GM12878 (cell line): ENCODE measurements at regions not wholly inside any gene's neighbourhood (a gene's known extent, or its start where the extent isn't known, plus 50 kb on each side); places are given as distances from the start of the nearest gene placed in this dataset.

Experiments
- ATAC-seq: fragments of 200-7000 bp; cut with Tn5 transposase; 3 replicates; pipeline ENCODE4 v1.9.1; 2020; ENCODE audit warnings: mild to moderate bottlenecking, moderate library complexity
- BruUV-seq: library from RNA; stranded (reverse); fragments of 400-500 nt; replicated peaks from 2 replicates; lab custom pipeline; 2021; lab: Mats Ljungman, UMichigan
- CTCF ChIA-PET: fragments of 300-600 bp; sonication (Branson Sonifier 250); formaldehyde crosslinking; extraction: SDS; loops from one replicate; lab custom pipeline; 2021; ENCODE audit warnings: inconsistent platforms; lab: Yijun Ruan, JAX
- POLR2A ChIA-PET: fragments of 350-600 bp; formaldehyde crosslinking; extraction: SDS; loops from one replicate; lab custom pipeline; 2021; ENCODE audit warnings: inconsistent platforms; lab: Charles Lee
- RAD21 ChIA-PET: fragments of 300-600 bp; sonication (Branson Sonifier 250); formaldehyde crosslinking; loops from one replicate; lab custom pipeline; 2023; ENCODE audit warnings: antibody characterized with exemption; ENCODE audit not compliant: unreplicated experiment; lab: Charles Lee
- SMC1A ChIA-PET: fragments of 300-600 bp; sonication (Branson Sonifier 250); formaldehyde crosslinking; loops from one replicate; lab custom pipeline; 2023; ENCODE audit not compliant: unreplicated experiment, uncharacterized antibody; lab: Charles Lee
- DNase-seq: peaks from one replicate; pipeline ENCODE4 v3.0.0-alpha.2; 2011; ENCODE audit warnings: low read depth, low spot score
- FAIRE-seq: peaks from 3 replicates; lab custom pipeline; 2011; peaks lifted over from hg19 to GRCh38; lab: Jason Lieb, UNC
- H2AFZ ChIP-seq: 2 replicates; pipeline ENCODE4 v1.6.0; 2011; ENCODE audit warnings: low read depth, low read length, control low read depth; ENCODE audit not compliant: control insufficient read depth
- H3K27ac ChIP-seq: 2 replicates; pipeline ENCODE4 v1.5.1; 2011; ENCODE audit warnings: control low read depth; ENCODE audit not compliant: control insufficient read depth, insufficient read depth
- H3K27me3 ChIP-seq, 2 experiments: replicated peaks in 1 of 2; 2 replicates each; pipeline versions ENCODE4 v1.6.0 to v1.6.1; 2011; ENCODE audit warnings: low read length in 1 of 2; ENCODE audit not compliant: control insufficient read depth in 2 of 2, insufficient read depth in 2 of 2
- H3K36me3 ChIP-seq, 2 experiments: 2 replicates each; pipeline ENCODE4 v1.5.1; 2011; ENCODE audit warnings: low read length in 1 of 2; ENCODE audit not compliant: control insufficient read depth in 2 of 2, insufficient read depth in 2 of 2
- H3K4me1 ChIP-seq: 2 replicates; pipeline ENCODE4 v1.6.1; 2011; ENCODE audit warnings: mild to moderate bottlenecking, low read length, moderate library complexity, mixed read lengths; ENCODE audit not compliant: control insufficient read depth, insufficient read depth
- H3K4me2 ChIP-seq: 2 replicates; pipeline ENCODE4 v1.6.0; 2011; ENCODE audit warnings: control low read depth; ENCODE audit not compliant: control insufficient read depth, insufficient read depth
- H3K4me3 ChIP-seq: fragments of 200-600 bp; sonication (generic); 2 replicates; pipeline ENCODE4 v1.5.1; 2016
- H3K79me2 ChIP-seq: 2 replicates; pipeline ENCODE4 v1.6.0; 2011; ENCODE audit warnings: low read length; ENCODE audit not compliant: control insufficient read depth, insufficient read depth
- H3K9ac ChIP-seq: 2 replicates; pipeline ENCODE4 v1.8.0; 2011; ENCODE audit warnings: low read length, control low read depth, mixed read lengths; ENCODE audit not compliant: control insufficient read depth, insufficient read depth
- H3K9me3 ChIP-seq: replicated peaks from 3 replicates; pipeline ENCODE4 v1.5.1; 2011; ENCODE audit warnings: mild to moderate bottlenecking, low read length; ENCODE audit not compliant: control insufficient read depth, insufficient read depth
- H4K20me1 ChIP-seq: 2 replicates; pipeline ENCODE4 v1.6.0; 2011; ENCODE audit not compliant: control insufficient read depth, insufficient read depth
- FOXM1 ChIP-seq: IDR thresholded peaks from 2 replicates; pipeline ENCODE4 v1.6.1; 2012; ENCODE audit warnings: low read depth, mild to moderate bottlenecking, inconsistent platforms, low read length, moderate library complexity
- MYB ChIP-seq: fragments of 150-350 bp; IDR thresholded peaks from 2 replicates; pipeline ENCODE4 v1.6.1; 2014; ENCODE audit warnings: mild to moderate bottlenecking, low read depth, low read length, borderline replicate concordance
- SREBF1 ChIP-seq: IDR thresholded peaks from 2 replicates; pipeline ENCODE4 v1.6.1; 2012; ENCODE audit warnings: mild to moderate bottlenecking, low read length
- TAF1 ChIP-seq: IDR thresholded peaks from 2 replicates; pipeline ENCODE4 v1.6.1; 2011; ENCODE audit warnings: mild to moderate bottlenecking, low read depth, low read length, borderline replicate concordance
- TBL1XR1 ChIP-seq: IDR thresholded peaks from 2 replicates; pipeline ENCODE4 v1.6.1; 2012; ENCODE audit warnings: low read depth, low read length, improper control_type of control experiment
- ZNF384 ChIP-seq: IDR thresholded peaks from 2 replicates; pipeline ENCODE4 v1.6.1; 2012; ENCODE audit warnings: low read depth, mild to moderate bottlenecking, low read length, improper control_type of control experiment, borderline replicate concordance
- WGBS: methylation state at CpG from one replicate; pipeline ENCODE4 v1.1.6; 2016; ENCODE audit warnings: low lambda C conversion rate; ENCODE audit not compliant: insufficient replicate concordance, insufficient coverage; ENCODE audit errors: missing lambda C conversion rate; 5-methylcytosine and 5-hydroxymethylcytosine counted together
- in situ Hi-C: fragments of 300-500 bp; cut with MboI; formaldehyde crosslinking; loops from 9 replicates; pipeline ENCODE4 v1.14.3; 2018; ENCODE audit warnings: mixed read lengths
- intact Hi-C: fragments of 100-400 bp; cut with micrococcal nuclease; formaldehyde crosslinking; loops from one replicate; pipeline ENCODE4 v1.14.2; 2022; ENCODE audit not compliant: unreplicated experiment
- TF ChIP-seq, protein P1 (sequence below): fragments of 450-650 bp; IDR thresholded peaks from 2 replicates; pipeline ENCODE4 v1.6.1; 2017; ENCODE audit warnings: mild to moderate bottlenecking, moderate library complexity

DNA sequence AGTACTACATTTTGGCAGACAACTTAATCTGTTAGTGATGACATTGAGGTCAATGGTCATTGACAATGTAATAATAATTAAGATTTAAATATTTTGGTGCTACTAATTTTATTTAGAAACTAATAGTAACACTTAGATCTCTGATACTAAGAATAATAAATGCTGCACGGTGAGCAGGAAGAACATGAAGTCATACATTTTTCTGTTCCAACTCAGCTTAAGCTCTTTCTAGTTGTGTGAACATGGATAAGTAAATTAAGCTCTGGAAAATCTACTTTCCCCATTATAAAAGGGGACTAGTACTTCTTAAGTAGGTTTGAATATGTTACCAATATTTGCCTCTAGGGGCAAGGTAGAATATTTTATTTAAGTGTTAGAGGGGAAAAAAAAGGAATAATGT lies 65.9 kb upstream of the MEOX2 start:
- no peak overlapping the region for H3K4me2 ChIP-seq
- H3K36me3 ChIP-seq, result no peaks in the 10 kb centered on the region
- H3K4me3 ChIP-seq, result no peak overlapping the region
- RAD21 ChIA-PET, result no interaction called here
- no peaks in the 10 kb centered on the region for H4K20me1 ChIP-seq
- SMC1A ChIA-PET, result no interaction called here
- H3K9me3 ChIP-seq, result no peaks in the 10 kb centered on the region
- H3K27me3 ChIP-seq, result no peaks in the 10 kb centered on the region
- no peak overlapping the region for H2AFZ ChIP-seq
- POLR2A ChIA-PET, result no interaction called here
- TF ChIP-seq, protein P1, sequence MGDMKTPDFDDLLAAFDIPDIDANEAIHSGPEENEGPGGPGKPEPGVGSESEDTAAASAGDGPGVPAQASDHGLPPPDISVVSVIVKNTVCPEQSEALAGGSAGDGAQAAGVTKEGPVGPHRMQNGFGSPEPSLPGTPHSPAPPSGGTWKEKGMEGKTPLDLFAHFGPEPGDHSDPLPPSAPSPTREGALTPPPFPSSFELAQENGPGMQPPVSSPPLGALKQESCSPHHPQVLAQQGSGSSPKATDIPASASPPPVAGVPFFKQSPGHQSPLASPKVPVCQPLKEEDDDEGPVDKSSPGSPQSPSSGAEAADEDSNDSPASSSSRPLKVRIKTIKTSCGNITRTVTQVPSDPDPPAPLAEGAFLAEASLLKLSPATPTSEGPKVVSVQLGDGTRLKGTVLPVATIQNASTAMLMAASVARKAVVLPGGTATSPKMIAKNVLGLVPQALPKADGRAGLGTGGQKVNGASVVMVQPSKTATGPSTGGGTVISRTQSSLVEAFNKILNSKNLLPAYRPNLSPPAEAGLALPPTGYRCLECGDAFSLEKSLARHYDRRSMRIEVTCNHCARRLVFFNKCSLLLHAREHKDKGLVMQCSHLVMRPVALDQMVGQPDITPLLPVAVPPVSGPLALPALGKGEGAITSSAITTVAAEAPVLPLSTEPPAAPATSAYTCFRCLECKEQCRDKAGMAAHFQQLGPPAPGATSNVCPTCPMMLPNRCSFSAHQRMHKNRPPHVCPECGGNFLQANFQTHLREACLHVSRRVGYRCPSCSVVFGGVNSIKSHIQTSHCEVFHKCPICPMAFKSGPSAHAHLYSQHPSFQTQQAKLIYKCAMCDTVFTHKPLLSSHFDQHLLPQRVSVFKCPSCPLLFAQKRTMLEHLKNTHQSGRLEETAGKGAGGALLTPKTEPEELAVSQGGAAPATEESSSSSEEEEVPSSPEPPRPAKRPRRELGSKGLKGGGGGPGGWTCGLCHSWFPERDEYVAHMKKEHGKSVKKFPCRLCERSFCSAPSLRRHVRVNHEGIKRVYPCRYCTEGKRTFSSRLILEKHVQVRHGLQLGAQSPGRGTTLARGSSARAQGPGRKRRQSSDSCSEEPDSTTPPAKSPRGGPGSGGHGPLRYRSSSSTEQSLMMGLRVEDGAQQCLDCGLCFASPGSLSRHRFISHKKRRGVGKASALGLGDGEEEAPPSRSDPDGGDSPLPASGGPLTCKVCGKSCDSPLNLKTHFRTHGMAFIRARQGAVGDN, result no peak
- TF ChIP-seq TAF1 (no peak), TBL1XR1 (no peak), MYB (no peak), SREBF1 (no peak), FOXM1 (no peak), ZNF384 (no peak)
- H3K79me2 ChIP-seq, result no peaks in the 10 kb centered on the region
- no peak for ATAC-seq
- no peak for FAIRE-seq
- CTCF ChIA-PET, result interaction anchor here (1.2 kb wide), 1 partner anchor 31 kb away, joined by 3 read pairs; no protein-coding TSS in a partner anchor
- no peak for DNase-seq
- intact Hi-C loops, result no loop called here
- in situ Hi-C loops, result no loop called here
- BruUV-seq, result no TSS peak
- no peak overlapping the region for H3K9ac ChIP-seq
- no peak overlapping the region for H3K27ac ChIP-seq
- H3K4me1 ChIP-seq, result no peaks in the 10 kb centered on the region
- WGBS, result 74% methylated on average over 1 of the region's 1 CpG
